ENCODE measurements at regions not wholly inside any gene's neighbourhood (a gene's known extent, or its start where the extent isn't known, plus 50 kb on each side); places are given as distances from the start of the nearest gene placed in this dataset.
"Not testable (repeated sequence)": the region's sequence is repeated elsewhere in the genome, so short reads cannot be mapped to it uniquely, and the experiment has no call there.

- no peak for DNase-seq
Observed at GRCh38 chr13:39895254-39895653, 239.8 kb downstream of the COG6 start.

GRCh38 chr13:39897636-39898035 lies 242.2 kb downstream of the COG6 start:
- no peak for DNase-seq

GRCh38 chr13:39900106-39900750 lies 244.8 kb downstream of the COG6 start:
- DNase-seq: no peak

GRCh38 chr13:39904959-39905358 lies 249.5 kb downstream of the COG6 start:
- no peak for DNase-seq

GRCh38 chr13:39909634-39910033 lies 254.2 kb downstream of the COG6 start:
- no peak for DNase-seq

- DNase-seq: no peak
Observed at GRCh38 chr13:39910041-39910440, 254.6 kb downstream of the COG6 start.

- no peak for DNase-seq
Observed at GRCh38 chr13:39910833-39911232, 255.4 kb downstream of the COG6 start.

- no peak for DNase-seq
Observed at GRCh38 chr13:39913339-39913738, 257.9 kb downstream of the COG6 start.

- DNase-seq: no peak
Observed at GRCh38 chr13:39913928-39914327, 258.5 kb downstream of the COG6 start.

GRCh38 chr13:39915418-39915817 lies 260.0 kb downstream of the COG6 start:
- no peak for DNase-seq

- DNase-seq: no peak
Observed at GRCh38 chr13:39916330-39916729, 260.9 kb downstream of the COG6 start.

GRCh38 chr13:39918620-39919236 lies 263.3 kb downstream of the COG6 start:
- DNase-seq: no peak

- no peak for DNase-seq
Observed at GRCh38 chr13:39920613-39921012, 265.2 kb downstream of the COG6 start.

- DNase-seq: no peak
Observed at GRCh38 chr13:39926345-39926744, 270.9 kb downstream of the COG6 start.

- DNase-seq: no peak
Observed at GRCh38 chr13:39928261-39928660, 272.8 kb downstream of the COG6 start.

- no peak for DNase-seq
Observed at GRCh38 chr13:39929583-39929982, 274.1 kb downstream of the COG6 start.

- no peak for DNase-seq
Observed at GRCh38 chr13:39930060-39930459, 274.6 kb downstream of the COG6 start.

- DNase-seq: no peak
Observed at GRCh38 chr13:39930544-39931444, 275.3 kb downstream of the COG6 start.

- DNase-seq: no peak
Observed at GRCh38 chr13:39931505-39931904, 276.0 kb downstream of the COG6 start.

GRCh38 chr13:39932514-39932913 lies 277.1 kb downstream of the COG6 start:
- not testable (repeated sequence) for DNase-seq

GRCh38 chr13:39935155-39935554 lies 279.7 kb downstream of the COG6 start:
- no peak for DNase-seq

GRCh38 chr13:39938596-39938995 lies 283.1 kb downstream of the COG6 start:
- DNase-seq: no peak

GRCh38 chr13:39941236-39941635 lies 285.8 kb downstream of the COG6 start:
- DNase-seq: no peak

Measured in activated effector memory CD4-positive, alpha-beta T cell treated with Interleukin-2 at 50 U/mL for 16 hours (primary cell).